SU-DHL-6 (cell line): ENCODE measurements at regions not wholly inside any gene's neighbourhood (a gene's known extent, or its start where the extent isn't known, plus 50 kb on each side); places are given as distances from the start of the nearest gene placed in this dataset.

Experiments used
- CTCF ChIP-seq: fragments of 200-600 bp; sonication (generic); IDR thresholded peaks from one replicate; pipeline ENCODE4 v1.5.1; 2017; ENCODE audit warnings: antibody characterized with exemption, mild to moderate bottlenecking, low read length, moderate library complexity; ENCODE audit not compliant: insufficient read depth, poor library complexity, severe bottlenecking
- EZH2phosphoT487 ChIP-seq: fragments of 200-600 bp; sonication (generic), shearing (Covaris generic); conservative IDR thresholded peaks from 2 replicates; pipeline ENCODE4 v1.6.1; 2018; ENCODE audit warnings: mild to moderate bottlenecking, antibody characterized with exemption, low read length, moderate library complexity, mixed read lengths

- no peak for TF ChIP-seq CTCF
- no peak for TF ChIP-seq EZH2phosphoT487
Measured at GRCh38 chr5:147046281-147046680, 167.7 kb upstream of the PPP2R2B start.
